Renal cortex interstitium (tissue), 11 donors: ENCODE measurements at regions not wholly inside any gene's neighbourhood (a gene's known extent, or its start where the extent isn't known, plus 50 kb on each side); places are given as distances from the start of the nearest gene placed in this dataset.
A peak's percentile ranks its signal among the peaks of the same experiment; 100 is the strongest.
"Not testable (repeated sequence)": the region's sequence is repeated elsewhere in the genome, so short reads cannot be mapped to it uniquely, and the experiment has no call there.

Experiments used
- DNase-seq, 11 donors: peaks; one replicate each; pipeline ENCODE4 v3.0.0-alpha.2; 2013; ENCODE audit warnings: low read depth in 9 of 11, low spot score in 4 of 11; ENCODE audit errors: extremely low read depth in 1 of 11

DNA sequence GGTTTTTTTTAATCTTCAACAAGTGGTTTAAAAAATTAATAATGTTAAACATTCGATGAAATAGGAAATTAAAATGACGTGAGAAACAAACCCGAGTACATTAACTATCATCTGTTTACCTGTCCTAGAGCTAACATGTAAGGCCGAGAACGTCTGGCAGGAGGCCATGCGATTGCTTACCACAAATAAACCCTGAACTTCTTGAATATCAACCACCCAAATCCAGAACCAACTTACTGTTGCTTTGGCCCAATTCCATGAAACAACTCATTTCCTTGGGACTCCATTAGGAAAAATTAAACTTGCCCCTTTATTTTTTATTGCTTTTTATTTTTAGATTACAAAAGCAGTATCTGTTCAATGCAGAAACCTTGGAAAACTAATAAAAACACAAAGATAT lies 228.9 kb upstream of the IRS2 start:
- DNase-seq = no peak

DNA sequence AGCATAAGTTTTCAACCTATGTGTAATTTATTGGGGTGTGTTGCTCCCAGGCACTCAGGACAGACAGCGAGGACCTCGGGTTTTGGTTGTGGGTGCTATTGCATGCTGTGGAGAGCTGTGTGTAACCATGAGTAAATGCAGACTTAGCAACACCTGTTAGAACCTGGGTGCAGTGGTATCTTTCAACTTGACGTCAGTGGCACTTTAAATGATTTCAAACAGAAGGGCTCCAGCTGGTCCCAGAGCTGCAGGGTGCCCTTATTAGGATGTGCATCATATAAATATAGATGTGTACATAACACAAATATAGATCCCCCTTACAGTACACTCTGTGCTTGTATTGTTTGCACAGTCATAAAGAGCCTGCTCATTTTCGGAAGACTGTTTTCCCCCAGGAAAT lies 228.3 kb upstream of the IRS2 start:
- no peak for DNase-seq

DNA sequence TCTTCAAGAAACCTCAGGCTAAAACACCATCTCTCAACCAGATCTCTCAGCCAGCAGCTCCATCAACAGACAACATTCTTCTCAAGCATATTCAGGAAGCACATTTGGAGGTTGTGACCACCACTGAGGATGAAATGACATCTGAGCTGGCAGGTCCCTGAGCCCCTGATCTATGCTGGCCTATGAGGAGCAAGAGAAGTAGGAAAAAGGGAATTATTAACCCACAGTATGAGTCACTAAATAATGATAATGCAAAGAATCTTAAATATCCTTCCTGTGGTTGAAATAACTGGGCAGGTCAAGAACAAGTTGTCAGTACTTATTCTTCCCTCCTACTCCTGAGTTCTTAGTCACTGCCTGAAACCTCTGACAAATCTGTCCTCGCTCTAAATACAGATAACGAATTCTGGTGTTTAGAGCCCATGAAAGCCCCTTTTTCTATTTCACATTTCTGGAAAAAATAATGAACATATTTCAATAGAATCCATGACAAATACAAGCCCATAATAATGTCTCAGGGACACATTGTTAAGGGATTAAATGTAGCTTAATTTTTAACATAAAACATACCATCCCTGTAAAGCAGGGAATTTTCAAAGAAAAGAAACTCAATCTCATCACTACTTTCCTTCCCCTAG lies 225.8 kb upstream of the IRS2 start:
- no peak for DNase-seq

DNA sequence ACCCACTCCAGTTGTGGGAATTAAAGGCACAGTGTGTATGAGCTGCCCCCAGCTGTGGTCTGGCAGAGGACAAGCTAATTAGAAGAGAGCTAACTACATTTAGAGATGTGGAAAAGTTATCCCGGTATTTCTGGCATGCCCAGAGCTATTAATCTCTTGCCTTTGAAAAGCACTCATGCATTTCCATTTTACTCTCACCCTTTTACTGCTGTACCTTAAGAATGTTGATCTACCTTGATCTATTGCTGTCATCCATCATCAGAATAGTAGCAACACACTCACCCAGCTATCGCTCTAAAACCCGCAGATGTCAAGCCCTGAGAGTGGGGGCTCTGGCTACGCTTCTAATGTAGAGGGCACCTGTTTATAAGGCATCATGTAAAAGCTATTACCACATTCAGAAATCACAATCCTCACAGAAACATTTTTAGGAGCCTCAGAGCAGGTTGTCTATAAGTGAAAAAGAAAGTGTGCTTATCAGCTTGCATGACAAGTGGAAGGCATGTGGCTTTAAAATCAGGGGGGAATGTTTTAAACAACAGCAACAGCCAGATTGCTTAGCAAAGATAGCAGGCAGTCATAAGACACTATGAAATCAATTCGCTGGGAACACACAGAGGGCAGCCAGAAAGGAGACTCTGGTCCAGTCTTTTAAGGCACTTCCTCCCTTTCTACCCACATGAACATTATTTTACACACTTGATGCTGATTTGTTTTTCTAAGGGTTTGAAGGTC lies 224.2 kb upstream of the IRS2 start:
- no peak for DNase-seq

DNA sequence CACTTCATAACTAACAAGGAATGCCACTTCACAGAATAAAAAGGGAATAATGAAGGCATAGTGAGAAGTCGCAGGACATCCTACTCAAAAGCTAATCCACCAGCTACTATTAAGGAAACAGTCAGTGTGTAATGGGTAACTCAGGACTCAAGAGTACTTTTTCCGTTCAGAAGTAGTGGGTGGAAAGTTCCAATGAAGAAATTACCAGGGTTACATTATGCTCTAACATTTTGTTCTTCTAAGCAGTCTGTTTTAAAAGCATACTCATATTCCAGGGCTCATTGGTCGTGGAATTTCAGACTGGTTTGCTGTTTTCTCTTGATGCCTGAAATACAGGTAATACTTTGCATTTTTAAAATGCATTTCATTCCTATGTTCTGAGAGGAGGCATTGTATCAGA lies 222.4 kb upstream of the IRS2 start:
- no peak for DNase-seq

DNA sequence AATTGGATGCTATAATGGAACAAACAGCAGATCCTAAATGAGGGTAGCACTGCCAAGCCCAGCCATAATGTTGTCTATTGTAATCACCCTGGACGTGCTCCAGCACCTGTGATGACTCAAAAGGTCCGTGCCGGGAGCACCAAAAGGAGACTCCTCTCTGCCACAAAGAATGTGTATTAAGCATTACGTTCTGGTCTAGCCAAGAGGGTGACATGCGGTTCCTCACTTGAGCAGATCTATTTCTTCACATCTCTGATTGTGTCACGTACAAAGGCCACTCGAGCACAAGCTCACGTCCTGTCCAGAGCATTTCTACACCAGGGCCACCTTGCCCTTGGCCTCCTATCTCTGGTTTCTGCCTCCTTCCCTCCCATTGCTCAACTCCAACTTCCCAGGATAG lies 219.9 kb upstream of the IRS2 start:
- DNase-seq = no peak

DNA sequence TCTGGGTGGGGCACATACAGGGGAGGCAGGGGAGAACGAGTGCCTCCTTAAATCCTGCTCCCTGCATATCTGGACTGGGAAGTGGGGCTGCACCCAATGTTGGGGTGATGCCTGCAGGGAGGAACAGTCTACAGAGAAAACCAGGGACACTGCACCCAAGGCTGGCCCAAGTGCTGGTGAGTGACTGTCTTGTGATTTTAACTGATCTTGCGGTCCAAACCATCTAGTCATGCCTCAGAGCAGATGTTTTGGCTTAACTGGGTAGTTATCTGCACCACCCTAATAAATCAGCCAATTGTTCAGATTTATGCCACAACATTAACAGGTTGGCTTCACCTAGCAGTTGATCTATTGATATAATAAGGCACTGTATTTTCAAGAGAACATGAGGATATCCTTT lies 219.2 kb upstream of the IRS2 start:
- no peak for DNase-seq

DNA sequence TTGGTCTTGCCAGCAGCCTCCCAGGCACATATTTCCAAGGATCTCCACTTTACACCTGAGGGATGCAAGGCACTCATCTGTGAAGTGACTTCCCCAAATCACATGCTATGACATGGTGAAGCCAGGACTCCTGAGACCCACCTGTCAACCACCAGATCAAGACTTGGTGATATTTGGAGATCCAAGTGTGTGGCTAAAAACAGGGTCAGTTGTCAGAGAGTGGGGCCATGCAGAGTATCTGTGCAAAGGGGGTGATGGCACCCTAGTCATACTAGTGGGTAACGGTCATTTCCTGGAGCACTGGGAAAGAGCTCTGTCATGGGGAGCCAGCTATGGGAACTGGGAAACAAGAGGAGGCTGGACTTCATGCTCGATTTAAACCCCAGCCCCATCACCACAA lies 218.4 kb upstream of the IRS2 start:
- DNase-seq = no peak

DNA sequence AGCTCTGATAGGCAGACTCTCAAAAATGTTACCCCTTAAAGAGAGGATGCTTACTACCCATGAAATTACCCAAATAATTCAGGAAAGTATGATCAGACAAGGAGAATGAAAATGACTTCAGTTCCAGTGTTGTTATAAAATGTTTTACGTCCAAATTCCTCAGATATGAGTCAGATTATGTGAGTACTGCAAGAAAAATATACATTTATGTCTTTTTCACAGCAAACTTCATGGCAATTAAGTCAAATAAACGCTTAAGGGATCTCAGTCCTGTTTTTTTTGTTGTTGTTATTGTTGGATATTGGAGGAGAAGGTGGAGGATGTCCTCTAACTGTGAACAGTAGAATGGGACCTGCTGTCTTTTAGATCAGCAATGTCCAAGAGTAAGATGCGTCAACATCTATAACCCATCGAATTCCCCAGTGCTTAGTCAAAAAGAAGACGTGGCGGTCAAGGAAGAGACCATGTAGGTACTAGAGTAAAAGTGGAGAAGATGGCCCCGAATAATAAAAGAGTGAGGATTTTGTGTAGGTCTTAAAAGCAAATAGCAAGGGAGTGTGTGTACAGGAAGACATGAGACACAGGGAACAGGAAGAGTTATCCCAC lies 215.4 kb upstream of the IRS2 start:
- DNase-seq = no peak

DNA sequence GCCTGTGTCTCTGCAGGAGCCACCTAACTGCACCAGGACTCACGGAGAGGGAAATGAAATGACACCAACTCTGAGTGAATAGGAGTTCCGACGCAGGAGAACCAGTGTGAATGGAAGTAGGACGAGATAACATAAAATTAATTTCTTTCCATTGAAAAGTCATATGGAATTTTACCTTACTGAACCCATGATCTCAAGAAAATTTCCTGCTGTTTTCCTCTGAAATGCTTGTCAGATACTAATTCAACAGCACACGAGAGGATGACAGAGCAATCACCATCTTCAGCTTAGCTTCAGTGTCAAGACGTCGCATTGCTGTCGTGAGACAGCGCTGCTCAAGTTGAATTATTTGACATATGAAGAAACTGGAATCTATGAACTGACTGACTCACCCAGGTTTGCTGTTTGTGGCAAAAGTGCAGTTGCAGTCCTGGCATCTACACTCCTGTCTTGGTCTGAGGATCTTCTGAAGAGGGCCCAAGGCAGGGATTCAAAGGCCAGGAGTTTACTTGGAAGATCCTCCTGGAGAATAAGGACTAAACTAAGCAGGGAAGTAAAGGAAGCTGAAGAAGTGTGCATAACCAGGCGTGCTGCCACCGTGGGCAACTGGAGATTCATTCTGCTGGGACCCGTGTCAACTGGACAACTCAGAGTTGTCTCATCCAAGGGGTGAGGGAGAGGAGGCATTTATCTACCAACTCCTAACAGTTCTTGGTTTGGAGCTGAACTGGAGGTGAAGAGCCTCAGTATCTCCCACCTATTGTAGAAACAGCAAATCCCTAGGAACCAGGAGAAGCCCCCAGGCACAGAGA lies 214.4 kb upstream of the IRS2 start:
- DNase-seq = no peak

DNA sequence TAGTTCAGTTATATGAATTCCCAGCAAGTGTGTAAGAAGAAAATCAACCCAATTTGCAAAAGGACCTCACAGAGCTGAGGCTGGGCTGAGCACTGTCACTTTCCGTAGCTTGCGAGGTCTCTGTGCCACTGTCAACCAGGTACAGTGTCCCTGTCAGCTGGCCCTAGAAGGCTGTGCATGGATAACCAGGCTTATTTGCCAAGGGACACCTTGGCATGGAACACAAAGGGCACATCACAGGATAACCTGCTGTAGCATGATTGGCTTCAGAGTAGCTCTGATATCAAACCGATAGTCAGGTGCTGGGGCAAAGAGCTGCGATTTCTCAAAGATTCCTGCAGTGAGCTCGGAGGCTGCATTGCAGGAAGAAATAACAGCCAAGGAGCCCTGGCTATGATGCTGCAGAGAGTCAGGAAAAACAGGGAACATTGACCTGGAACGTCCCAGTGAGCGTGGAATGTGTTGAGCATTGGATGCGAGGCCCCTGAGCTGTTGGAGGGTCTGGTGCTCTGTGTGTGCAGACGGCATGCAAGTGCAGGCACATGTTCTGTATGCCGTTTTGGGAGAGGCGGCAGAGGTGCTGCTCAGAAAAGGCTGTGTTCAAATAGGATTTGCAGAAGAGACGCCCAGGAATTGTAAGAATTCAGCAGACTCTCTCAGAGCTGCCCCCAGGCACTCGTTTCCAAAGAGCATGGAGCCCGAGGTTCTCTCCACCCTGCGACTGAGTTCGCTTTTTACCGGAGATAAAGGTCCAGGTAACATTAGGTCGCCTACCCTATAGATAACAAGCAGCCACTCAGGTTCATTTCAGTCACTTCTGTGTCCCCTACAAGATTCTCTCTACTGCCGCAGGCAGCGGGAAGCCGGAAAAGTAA lies 213.5 kb upstream of the IRS2 start:
- DNase-seq = no peak

DNA sequence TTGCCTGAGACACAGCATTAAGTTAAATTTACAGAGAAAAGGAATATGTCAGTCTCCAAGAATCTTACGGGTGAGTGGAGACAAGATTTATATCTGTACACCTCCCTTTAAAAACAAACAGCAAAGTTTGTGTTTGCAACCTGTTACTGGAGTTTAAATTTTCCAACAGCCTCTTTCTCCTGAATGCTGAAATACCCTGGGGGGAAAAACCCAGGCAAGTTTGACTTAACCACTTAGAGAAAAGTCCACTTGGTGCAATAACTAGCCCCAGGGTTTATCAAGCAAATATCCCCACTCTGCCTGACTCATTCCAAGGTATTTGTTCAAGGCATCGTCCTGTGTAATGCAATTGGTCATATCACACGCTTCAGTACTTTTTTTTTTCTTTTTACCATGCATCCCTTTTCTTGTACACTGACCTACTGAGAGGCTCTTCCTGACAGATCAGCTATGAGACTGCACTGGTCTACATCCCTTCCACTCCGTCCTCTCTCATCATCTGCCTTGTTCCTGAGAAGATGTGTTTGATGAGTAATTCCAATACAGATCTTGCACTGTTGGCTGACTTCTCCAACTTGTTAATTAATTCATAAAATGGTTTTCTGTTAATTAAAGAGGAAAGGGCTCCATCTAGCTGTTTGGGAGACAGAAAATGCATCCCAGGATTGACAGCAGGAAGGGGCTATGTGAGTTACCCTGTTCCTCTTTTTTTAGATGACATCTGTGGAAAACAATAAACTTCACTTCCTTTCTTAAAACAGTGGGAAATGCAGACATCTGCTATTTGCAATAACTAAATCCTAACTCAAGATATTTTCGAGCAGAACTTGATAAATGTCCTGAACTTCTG lies 212.5 kb upstream of the IRS2 start:
- DNase-seq = peak in 1 of 11 donors; percentile 38

DNA sequence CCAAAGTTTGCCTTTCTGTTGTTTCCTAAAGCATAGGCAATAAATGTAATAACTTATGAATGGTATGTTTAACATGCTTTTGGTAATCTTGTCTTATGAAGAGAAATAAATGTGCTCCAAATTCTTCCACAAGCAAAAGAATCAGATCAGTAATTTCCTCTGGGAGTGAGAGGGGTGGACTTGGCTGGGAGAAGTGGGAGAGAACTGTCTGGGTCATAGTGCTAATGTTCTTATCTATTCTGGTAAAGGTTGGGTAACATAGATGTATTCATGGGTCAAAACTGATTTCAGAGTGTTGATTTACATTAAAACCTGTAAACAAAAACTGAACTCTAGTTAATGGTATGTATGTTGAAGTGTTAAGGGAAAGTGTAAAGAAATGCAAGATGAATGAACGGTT lies 211.7 kb upstream of the IRS2 start:
- no peak for DNase-seq

DNA sequence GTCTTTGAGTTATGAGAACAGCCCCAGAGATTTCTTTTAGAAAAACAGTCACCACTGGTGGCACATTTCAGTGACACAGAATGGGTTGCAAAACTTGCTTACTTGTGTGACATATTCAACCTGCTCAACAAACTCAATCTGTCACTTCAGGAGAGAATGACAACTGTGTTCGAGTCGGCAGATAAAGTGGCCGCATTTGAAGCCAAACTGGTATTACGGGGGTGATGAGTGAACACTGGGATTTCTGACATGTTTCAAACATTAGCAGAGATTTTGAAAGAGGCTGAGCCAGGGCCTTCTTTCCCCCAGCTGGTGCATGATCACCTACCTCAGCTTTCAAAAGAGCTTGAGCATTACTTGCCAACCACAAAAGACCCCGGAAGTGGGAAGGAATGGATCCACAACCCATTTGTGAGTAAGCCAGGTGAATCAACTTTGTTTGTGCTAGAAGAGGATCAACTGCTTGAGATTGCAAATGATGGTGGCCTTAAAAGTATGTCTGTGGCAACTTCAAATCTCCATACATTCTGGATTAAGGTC lies 210.7 kb upstream of the IRS2 start:
- DNase-seq = not testable (repeated sequence)

DNA sequence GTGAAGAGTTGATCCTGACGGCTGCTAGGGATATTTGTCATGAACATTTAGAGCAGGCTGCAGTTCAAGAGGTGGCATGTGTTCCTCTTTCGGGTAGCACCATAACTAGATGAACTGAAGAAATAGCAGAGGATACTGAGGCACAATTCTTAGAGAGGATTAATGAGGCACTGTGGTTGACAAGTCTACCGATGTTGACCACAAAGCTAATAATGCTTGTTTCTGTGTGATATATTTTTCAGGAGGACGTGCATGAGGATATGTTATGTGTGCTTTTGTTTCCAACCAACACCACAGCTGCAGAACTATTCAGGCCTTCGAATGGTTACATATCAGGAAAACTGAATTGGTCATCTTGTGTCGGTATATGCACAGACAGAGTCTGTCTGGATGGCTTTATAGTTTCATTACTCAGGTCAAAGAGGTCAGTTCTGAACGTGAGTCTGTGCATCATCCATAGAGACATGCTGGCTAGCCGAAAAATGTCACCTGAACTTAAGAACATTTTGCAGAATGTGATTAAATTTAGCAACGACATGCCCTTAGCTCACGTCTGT lies 210.1 kb upstream of the IRS2 start:
- no peak for DNase-seq

DNA sequence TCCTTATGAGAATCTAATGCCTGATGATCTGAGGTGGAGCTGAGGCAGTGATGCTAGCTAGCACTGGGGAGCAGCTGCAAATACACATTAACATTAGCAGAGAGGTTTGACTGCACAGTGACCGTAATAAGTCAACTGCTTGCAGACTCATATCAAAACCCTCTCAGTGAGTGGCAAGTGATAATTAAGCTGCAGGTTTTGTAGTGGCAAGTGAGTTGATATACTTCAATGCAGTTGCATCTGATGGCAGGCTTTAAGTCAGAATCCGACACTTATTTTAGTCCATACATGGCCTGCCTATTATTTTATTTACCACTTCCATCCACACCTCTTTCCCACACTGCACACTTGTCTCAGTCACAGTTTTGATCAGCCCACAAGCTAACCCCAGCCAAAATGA lies 209.2 kb upstream of the IRS2 start:
- DNase-seq = no peak

DNA sequence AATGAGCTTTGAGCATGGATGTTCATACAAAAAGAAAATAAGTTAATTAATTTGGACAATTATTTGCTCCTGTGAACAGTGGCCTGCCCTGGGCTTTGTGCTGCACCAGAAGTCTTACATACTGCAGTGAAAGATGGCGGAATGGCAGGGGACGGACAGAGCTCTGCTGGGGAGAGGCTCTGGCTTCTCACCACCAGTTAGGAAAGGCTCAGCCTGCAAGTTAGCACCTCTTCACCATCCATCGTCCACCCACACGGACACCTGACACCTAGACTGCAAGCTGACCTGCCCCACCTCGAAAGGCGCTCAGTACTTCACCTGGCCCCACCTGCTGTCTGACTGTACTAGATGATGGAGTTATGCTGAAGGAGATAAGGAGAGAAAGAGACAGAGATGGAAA lies 203.9 kb upstream of the IRS2 start:
- no peak for DNase-seq

DNA sequence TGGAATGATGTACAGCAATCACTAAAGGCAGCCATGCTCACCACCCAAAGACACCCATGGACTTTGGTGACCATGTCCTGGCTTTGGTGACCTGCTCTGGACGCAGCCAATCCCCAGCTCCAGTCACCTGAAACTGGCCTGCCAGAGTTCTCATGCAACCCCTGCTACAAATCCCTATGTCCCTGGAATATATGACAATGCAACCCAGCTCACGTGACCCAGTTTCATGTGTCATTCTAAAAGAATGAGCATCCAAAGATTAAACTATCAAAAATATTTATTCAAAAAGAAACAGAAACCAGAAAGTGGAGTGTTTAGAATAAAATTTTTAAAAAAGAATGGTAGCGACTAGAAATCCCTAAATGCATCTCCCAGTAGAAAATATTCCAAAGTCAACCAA lies 203.3 kb upstream of the IRS2 start:
- no peak for DNase-seq
